Muscle of arm (tissue), 1 donor: ENCODE measurements at regions not wholly inside any gene's neighbourhood (a gene's known extent, or its start where the extent isn't known, plus 50 kb on each side); places are given as distances from the start of the nearest gene placed in this dataset.
"Not testable (repeated sequence)": the region's sequence is repeated elsewhere in the genome, so short reads cannot be mapped to it uniquely, and the experiment has no call there.

ENCODE experiments used
- DNase-seq: peaks from one replicate; pipeline ENCODE4 v3.0.0-alpha.2; 2013

- no peak for DNase-seq
Measured at GRCh38 chr1:187952446-187952845, 1123.7 kb downstream of the PLA2G4A start.

- no peak for DNase-seq
Measured at GRCh38 chr1:187956975-187957374, 1128.2 kb downstream of the PLA2G4A start.

GRCh38 chr1:187958207-187958606, 1129.5 kb downstream of the PLA2G4A start:
- no peak for DNase-seq

- no peak for DNase-seq
Measured at GRCh38 chr1:187959062-187959461, 1130.3 kb downstream of the PLA2G4A start.

- DNase-seq, result no peak
Measured at GRCh38 chr1:187960125-187960638, 1131.4 kb downstream of the PLA2G4A start.

GRCh38 chr1:187961895-187962294, 1133.1 kb downstream of the PLA2G4A start:
- no peak for DNase-seq

GRCh38 chr1:187971851-187972250, 1143.1 kb downstream of the PLA2G4A start:
- no peak for DNase-seq

- no peak for DNase-seq
Measured at GRCh38 chr1:187977298-187977697, 1148.5 kb downstream of the PLA2G4A start.

GRCh38 chr1:187985145-187985896, 1156.6 kb downstream of the PLA2G4A start:
- no peak for DNase-seq

GRCh38 chr1:187985897-187986654, 1157.3 kb downstream of the PLA2G4A start:
- DNase-seq, result no peak

- DNase-seq, result no peak
Measured at GRCh38 chr1:187987236-187987776, 1158.6 kb downstream of the PLA2G4A start.

GRCh38 chr1:187991944-187992343, 1163.2 kb downstream of the PLA2G4A start:
- DNase-seq, result no peak

- DNase-seq, result no peak
Measured at GRCh38 chr1:187996780-187997179, 1168.0 kb downstream of the PLA2G4A start.

GRCh38 chr1:187999973-188000372, 1171.2 kb downstream of the PLA2G4A start:
- DNase-seq, result no peak

- not testable (repeated sequence) for DNase-seq
Measured at GRCh38 chr1:188003687-188004086, 1174.9 kb downstream of the PLA2G4A start.

- DNase-seq, result no peak
Measured at GRCh38 chr1:188004849-188005248, 1176.1 kb downstream of the PLA2G4A start.

GRCh38 chr1:188006354-188006753, 1177.6 kb downstream of the PLA2G4A start:
- DNase-seq, result no peak

GRCh38 chr1:188013222-188013849, 1184.6 kb downstream of the PLA2G4A start:
- not testable (repeated sequence) for DNase-seq

GRCh38 chr1:188017921-188018320, 1189.2 kb downstream of the PLA2G4A start:
- DNase-seq, result no peak

- no peak for DNase-seq
Measured at GRCh38 chr1:188022661-188023060, 1193.9 kb downstream of the PLA2G4A start.

GRCh38 chr1:188023206-188023605, 1194.5 kb downstream of the PLA2G4A start:
- no peak for DNase-seq

- no peak for DNase-seq
Measured at GRCh38 chr1:188027613-188028012, 1198.9 kb downstream of the PLA2G4A start.
